ENCODE measurements at regions not wholly inside any gene's neighbourhood (a gene's known extent, or its start where the extent isn't known, plus 50 kb on each side); places are given as distances from the start of the nearest gene placed in this dataset.

GRCh38 chr16:47980212-47980611, 175.6 kb downstream of the ABCC12 start:
- no peak for TF ChIP-seq CTCF (IDR thresholded peaks at IDR 0.05; ENCODE audit: insufficient read depth, low read length)
- TF ChIP-seq REST (IDR thresholded peaks at IDR 0.05; ENCODE audit: insufficient replicate concordance, low read depth), result no peak
- TF ChIP-seq GABPA (IDR thresholded peaks at IDR 0.05; ENCODE audit: low read depth), result no peak
- TF ChIP-seq SPI1 (IDR thresholded peaks at IDR 0.05; ENCODE audit: borderline replicate concordance, low read depth), result no peak
- no peak for TF ChIP-seq POLR2AphosphoS5 (IDR thresholded peaks at IDR 0.05; ENCODE audit: low read depth)
